ENCODE measurements at regions not wholly inside any gene's neighbourhood (a gene's known extent, or its start where the extent isn't known, plus 50 kb on each side); places are given as distances from the start of the nearest gene placed in this dataset.

GRCh38 chr10:113300201-113300600 is 252.7 kb upstream of the HABP2 start (continued):
- no peak for TF ChIP-seq REST (IDR thresholded peaks at IDR 0.05; ENCODE audit: low read depth, low read length)
- no peak for TF ChIP-seq GATA2 (CRISPR knock-in tag; IDR thresholded peaks at IDR 0.05)
- TF ChIP-seq MAX (IDR thresholded peaks at IDR 0.05; ENCODE audit: low read depth), result no peak

- CTCF ChIA-PET, result interaction anchor here (1.5 kb wide), 1 partner anchor 85 kb away, joined by 6 read pairs; no protein-coding TSS in a partner anchor
- Histone ChIP-seq H3K9me2 (no peaks in the 10 kb centered on the region), H3K9ac (no peak overlapping the region), H3K4me2 (no peak overlapping the region), H3K4me3 (ENCODE audit: low read depth in 2 of 2, low read length in 1 of 2) (no peak overlapping the region), H3K79me2 (ENCODE audit: insufficient read depth) (no peaks in the 10 kb centered on the region), H4K20me1 (ENCODE audit: insufficient read depth) (no peaks in the 10 kb centered on the region), H3K4me1 (ENCODE audit: control insufficient read depth in 1 of 2, insufficient read depth in 2 of 2, low read depth in 1 of 2, low read length in 1 of 2) (no peaks in the 10 kb centered on the region), H3F3A (replicated peaks; ENCODE audit: insufficient read depth) (no peaks in the 10 kb centered on the region), H3K27ac (ENCODE audit: low read depth in 2 of 2, low read length in 1 of 2) (no peak overlapping the region), H2AFZ (ENCODE audit: low read depth) (no peak overlapping the region), H3K9me3 (no peaks in the 10 kb centered on the region), H3K36me3 (replicated peaks in 1 of 2; ENCODE audit: control insufficient read depth in 1 of 2, insufficient read depth in 2 of 2, low read length in 1 of 2) (no peaks in the 10 kb centered on the region), H3K27me3 (ENCODE audit: insufficient read depth) (no peaks in the 10 kb centered on the region)
- no peak for DNase-seq
- POLR2A ChIA-PET, result no interaction called here
- TF ChIP-seq SMC3 (IDR thresholded peaks at IDR 0.05; ENCODE audit: low read depth, low read length), result no peak
- no peak for TF ChIP-seq POLR2AphosphoS5 (IDR thresholded peaks at IDR 0.05; ENCODE audit: low read depth, low read length)
- TF ChIP-seq GABPA (IDR thresholded peaks at IDR 0.05; ENCODE audit: low read depth), result no peak
- TF ChIP-seq NFIC (IDR thresholded peaks at IDR 0.05; ENCODE audit: borderline replicate concordance), result no peak
- TF ChIP-seq GATA2 (CRISPR knock-in tag; IDR thresholded peaks at IDR 0.05), result no peak
- no peak for TF ChIP-seq MEF2A (IDR thresholded peaks at IDR 0.05; ENCODE audit: borderline replicate concordance, low read depth)
- no peak for TF ChIP-seq RXRA (IDR thresholded peaks at IDR 0.05; ENCODE audit: borderline replicate concordance, low read depth)
- no peak for TF ChIP-seq ZBTB33 (IDR thresholded peaks at IDR 0.05; ENCODE audit: borderline replicate concordance, low read depth)
- TF ChIP-seq EP300 (IDR thresholded peaks at IDR 0.05; ENCODE audit: borderline replicate concordance in 1 of 2, low read depth in 1 of 2, low read length in 1 of 2), result no peak
- TF ChIP-seq FOSL2 (IDR thresholded peaks at IDR 0.05; ENCODE audit: borderline replicate concordance, low read depth), result no peak
- no peak for TF ChIP-seq TAF1 (IDR thresholded peaks at IDR 0.05; ENCODE audit: borderline replicate concordance, low read depth, low read length)
- whole genome bisulfite sequencing (ENCODE audit: low lambda C conversion rate), result 88% methylated on average over 3 of the region's 3 CpGs
Observed at GRCh38 chr10:113300617-113301016, 252.2 kb upstream of the HABP2 start.
